ENCODE measurements at regions not wholly inside any gene's neighbourhood (a gene's known extent, or its start where the extent isn't known, plus 50 kb on each side); places are given as distances from the start of the nearest gene placed in this dataset.

GRCh38 chr2:23199115-23199918 lies 185.7 kb upstream of the KLHL29 start:
- DNase-seq: no peak

- no peak for DNase-seq
Observed at GRCh38 chr2:23200068-23200786, 184.8 kb upstream of the KLHL29 start.

DNA sequence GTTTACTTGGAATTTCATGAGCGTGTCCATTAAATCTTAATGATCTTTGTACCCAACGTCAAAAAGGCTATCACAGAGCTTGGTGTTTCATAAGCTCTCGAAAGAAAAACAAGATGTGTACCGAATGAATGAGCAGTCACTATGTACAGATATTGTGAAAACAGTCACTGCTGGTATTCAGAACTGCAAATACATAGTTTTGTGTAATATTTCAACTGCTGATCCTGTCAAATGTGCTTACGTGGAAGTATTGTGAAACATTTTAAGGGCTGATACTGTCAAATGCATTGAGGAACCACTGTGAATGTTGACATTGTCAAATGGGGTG lies 184.2 kb upstream of the KLHL29 start:
- DNase-seq: no peak

DNA sequence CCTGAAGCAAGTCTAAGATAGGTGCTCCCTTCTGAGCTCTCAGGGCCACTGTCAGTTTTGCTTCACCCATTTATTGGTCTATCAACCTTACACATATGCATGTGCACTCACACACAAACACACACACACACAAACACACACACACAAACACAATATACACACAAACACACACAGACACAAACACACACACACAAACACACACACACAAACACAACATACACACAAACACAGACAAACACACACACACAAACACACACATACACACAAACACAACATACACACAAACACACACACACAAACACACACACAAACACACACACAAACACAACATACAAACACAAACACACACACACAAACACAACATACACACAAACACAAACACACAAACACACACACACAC lies 181.6 kb upstream of the KLHL29 start:
- no peak for DNase-seq

DNA sequence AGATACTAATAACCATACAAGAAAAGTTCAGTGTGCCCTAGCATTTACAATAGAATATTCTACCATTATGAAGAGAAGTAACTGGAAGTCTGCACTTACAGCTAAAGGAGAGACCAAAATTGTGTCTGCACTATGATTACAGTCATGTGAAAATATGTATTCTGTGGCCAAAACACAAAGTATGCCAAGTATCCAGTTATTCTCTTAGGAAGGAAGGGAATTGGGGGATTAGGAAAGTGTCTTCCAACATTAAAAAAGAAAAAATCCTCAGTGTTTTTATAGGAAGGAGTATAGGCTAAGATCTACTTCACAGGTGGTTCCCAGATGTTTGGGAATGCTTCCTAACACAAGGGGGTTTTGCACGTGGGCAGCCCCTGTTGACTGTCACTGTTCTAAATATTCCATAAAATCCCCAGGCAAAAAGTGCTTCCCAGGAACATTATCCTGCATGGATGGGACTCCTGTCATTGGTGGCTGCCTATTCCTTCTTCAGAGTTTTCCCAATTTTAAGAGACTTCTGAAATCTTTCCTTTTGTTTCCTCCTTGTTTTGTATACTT lies 180.2 kb upstream of the KLHL29 start:
- no peak for DNase-seq

DNA sequence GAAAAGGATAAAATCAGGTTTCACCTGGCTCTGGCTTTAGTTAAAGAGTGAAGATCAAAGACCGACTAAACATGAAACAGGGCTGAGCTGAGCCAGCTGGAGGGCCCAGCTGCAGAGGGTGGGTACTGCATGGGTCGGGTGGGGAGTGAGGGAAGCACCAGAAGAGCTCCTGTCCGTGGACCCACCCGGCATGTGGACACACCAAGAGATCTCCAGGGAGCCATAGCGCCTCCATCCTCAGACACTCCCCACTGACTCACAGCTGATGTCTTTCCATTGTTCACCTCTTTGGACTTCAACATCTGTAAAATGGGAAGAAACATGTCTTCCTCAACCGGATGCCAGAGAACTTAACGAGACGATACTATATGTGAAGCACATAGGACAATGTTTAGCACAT lies 178.3 kb upstream of the KLHL29 start:
- no peak for DNase-seq

GRCh38 chr2:23207871-23208270 lies 177.1 kb upstream of the KLHL29 start:
- no peak for DNase-seq

- no peak for DNase-seq
Observed at GRCh38 chr2:23208339-23208738, 176.6 kb upstream of the KLHL29 start.

GRCh38 chr2:23209059-23209458 lies 175.9 kb upstream of the KLHL29 start:
- DNase-seq: no peak

DNA sequence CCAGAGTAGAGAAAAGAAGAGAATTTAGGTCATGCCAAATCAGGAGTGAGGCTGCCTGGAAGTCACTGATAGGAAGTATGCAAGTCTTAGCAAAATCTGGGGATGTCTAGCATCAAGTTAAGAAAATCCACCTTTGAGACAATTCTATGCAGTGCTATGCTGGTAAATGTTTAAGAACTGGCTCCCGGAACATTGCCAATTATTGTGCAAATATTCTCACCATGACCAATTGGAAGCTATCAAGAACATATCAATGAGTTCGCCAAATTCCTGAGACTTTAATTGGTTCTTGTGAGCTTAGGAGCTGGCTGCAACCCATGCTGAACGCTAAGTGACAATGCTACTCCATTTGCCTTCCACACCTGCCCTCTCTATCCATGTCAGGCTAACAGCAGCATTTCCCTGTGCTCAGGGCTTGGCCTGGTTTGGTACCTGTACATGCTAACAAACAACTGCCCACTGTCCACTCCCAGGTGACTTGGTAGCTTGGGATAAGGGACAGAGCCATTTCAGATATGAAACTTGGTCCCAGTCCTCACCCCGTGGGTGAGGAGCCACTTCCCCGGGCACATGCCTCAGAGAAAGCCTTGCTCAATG lies 172.9 kb upstream of the KLHL29 start:
- no peak for DNase-seq

DNA sequence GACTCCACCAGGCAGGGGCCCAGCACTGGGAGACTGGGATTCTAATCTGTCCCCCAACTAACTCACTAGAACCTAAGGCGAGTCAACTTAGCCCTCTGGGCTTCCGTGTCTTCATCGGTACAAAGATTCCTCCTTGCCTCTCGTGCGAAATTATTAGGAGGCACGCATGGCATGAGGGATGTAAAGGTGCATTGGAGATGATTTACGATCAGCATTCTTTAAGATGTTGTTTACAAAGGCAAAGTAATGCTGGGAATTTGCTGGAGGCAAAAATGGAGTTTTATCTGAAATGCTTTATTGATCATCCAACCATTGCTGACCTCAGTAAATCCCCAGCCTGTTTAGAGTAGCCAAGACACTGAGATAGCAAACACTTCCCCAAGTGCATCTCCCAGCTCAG lies 171.8 kb upstream of the KLHL29 start:
- DNase-seq: no peak

DNA sequence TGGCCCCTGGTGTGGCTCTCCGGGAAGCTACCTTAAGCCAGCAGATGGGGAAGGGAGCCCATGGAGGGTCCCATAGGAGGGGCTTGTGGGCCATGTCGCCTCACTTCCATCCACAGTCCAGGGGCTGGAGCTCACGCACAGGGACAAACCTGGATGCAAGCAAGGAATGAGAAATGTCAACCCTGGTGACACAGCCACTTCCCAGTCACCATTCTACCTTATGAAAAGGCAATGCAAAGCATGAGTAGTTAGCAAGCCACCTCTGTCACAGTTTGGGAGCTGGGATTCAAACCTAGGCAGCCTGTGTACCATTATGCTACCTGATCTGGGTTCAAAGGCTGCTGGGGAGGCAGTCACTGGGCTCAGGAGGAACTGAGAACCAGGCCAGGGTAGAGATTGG lies 170.0 kb upstream of the KLHL29 start:
- DNase-seq: no peak

GRCh38 chr2:23219666-23220065 lies 165.3 kb upstream of the KLHL29 start:
- no peak for DNase-seq

DNA sequence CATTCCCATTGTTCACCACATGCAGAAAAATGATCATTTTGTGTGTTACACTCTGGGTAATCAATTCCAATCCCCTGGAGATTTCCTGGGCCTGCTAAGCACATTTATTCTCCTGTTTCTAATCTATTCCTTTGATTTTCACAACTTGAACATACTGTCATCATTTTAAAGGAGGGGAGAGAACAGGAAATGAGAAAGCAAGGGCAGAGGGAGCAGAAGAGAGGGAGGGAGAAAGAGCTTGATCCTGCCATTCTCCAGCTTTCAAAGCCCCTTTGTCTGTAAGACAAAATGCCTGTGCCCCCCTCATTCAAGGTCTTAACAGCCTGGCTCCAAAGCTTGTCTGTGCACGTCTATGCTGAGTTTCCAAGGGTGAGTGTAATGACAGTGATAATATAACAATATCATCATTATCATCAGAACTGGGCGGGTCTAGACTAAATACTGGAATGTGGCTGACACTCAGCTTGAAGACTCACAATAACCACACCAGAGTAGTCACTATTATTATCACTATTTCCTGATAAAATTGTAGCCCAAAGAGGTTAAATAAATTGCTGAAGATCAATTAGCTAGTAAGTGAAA lies 164.4 kb upstream of the KLHL29 start:
- no peak for DNase-seq

- no peak for DNase-seq
Observed at GRCh38 chr2:23221236-23221635, 163.7 kb upstream of the KLHL29 start.

- no peak for DNase-seq
Observed at GRCh38 chr2:23221901-23222300, 163.1 kb upstream of the KLHL29 start.

DNA sequence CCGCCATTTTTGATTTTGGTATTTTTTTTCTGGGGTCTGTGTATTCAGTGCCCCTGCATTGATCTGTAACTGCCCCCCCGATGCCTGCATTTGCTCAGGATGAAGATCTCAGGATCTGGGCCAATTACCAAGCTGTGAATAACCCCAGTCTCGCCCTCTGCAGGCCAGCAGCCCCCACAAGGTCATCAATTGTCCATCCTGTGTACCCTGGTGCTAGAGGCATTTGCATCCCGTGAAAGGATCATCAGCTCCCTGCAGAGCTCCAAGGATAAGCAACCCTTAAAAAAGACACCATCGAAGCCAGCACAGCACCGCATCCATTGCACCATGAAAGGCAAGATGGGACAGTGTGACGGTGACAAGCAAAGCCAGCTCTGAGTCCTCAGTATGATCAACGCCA lies 154.1 kb upstream of the KLHL29 start:
- no peak for DNase-seq

DNA sequence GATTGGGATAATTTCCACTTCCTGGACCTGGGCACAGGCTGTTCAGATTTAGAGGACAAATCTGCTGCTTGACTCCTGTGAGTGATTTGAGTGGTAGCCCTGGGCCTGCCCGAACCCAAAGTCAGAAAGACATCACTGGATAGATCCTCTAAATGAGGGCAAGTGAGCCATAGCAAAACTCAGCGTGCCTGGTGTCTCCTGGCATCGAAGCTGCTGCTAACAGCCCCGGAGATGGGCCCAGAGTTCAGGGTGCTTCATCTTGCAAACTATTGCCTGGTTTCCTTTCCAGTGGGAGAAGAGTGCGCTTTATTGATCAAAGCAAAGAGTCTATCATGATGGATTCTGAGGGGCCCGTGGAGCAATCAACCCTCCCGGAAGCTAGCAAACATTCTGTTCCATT lies 153.1 kb upstream of the KLHL29 start:
- DNase-seq: no peak

- DNase-seq: no peak
Observed at GRCh38 chr2:23235292-23235691, 149.7 kb upstream of the KLHL29 start.

GRCh38 chr2:23235736-23236135 lies 149.2 kb upstream of the KLHL29 start:
- DNase-seq: no peak

GRCh38 chr2:23237147-23237546 lies 147.8 kb upstream of the KLHL29 start:
- no peak for DNase-seq

- no peak for DNase-seq
Observed at GRCh38 chr2:23238011-23238657, 146.8 kb upstream of the KLHL29 start.

DNA sequence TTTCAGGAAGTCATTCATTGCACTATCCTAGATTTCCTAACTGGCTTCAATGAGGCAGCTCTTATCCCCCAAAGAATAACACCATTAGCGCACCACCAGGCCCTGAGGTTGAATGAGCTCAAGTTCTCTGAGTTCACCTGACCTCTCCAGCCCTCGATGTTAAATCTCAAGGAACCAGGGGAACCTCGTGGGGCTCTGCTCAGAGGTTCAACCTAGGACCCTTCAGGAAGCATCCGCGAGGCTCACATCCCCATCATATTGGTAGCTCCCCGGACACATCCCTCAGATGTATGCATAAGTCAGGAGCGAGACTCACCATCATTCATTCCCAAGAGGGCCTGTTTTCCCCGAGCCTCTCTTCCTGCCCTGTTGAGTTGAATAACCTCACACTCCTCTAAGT lies 145.6 kb upstream of the KLHL29 start:
- DNase-seq: no peak
